Nephron progenitor cell (in vitro differentiated cells): ENCODE measurements at regions not wholly inside any gene's neighbourhood (a gene's known extent, or its start where the extent isn't known, plus 50 kb on each side); places are given as distances from the start of the nearest gene placed in this dataset.

ENCODE experiments used
- DNase-seq: peaks from one replicate; pipeline ENCODE4 v3.0.0; 2021
- H3K27ac Mint-ChIP-seq: 2 replicates; pipeline ENCODE4 v1.8.0; 2021; ENCODE audit warnings: mild to moderate bottlenecking, moderate library complexity, mixed read lengths
- H3K27me3 Mint-ChIP-seq: 2 replicates; pipeline ENCODE4 v1.8.0; 2021; ENCODE audit warnings: mild to moderate bottlenecking, low read depth, mixed read lengths; ENCODE audit not compliant: poor library complexity
- H3K36me3 Mint-ChIP-seq: 2 replicates; pipeline ENCODE4 v1.8.0; 2021; ENCODE audit warnings: low read depth, mixed read lengths
- H3K4me1 Mint-ChIP-seq: 2 replicates; pipeline ENCODE4 v1.8.0; 2021; ENCODE audit warnings: mixed read lengths
- H3K4me3 Mint-ChIP-seq: 2 replicates; pipeline ENCODE4 v1.8.0; 2021; ENCODE audit warnings: mild to moderate bottlenecking, moderate library complexity, mixed read lengths
- H3K9me3 Mint-ChIP-seq: 2 replicates; pipeline ENCODE4 v1.8.0; 2021; ENCODE audit warnings: mild to moderate bottlenecking, moderate library complexity, mixed read lengths
- CTCF ChIP-seq: fragments of 200-600 bp; sonication (generic); IDR thresholded peaks from 2 replicates; pipeline ENCODE4 v1.5.0; 2021; ENCODE audit warnings: antibody characterized with exemption

DNA sequence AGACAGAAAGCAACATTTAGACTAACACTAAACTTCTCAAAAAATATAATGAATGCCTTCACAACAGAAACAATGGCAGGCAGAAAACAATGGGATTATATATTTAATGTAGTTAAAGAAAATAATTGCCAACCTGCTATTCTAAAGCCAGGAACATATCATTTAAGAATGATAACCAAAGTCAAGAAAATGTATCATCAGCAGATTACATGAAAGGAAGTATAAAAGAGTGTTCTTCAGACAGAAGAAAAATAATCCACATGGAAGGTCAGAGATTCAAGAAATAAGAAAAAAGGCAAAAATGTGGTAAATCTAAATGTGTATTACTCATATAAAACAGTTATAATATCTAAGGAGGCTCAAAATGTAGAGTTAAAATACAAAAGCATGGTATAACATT lies 98.1 kb downstream of the CYP26A1 start:
- peaks cover 5% of the 10 kb centered on the region for H3K27me3 Mint-ChIP-seq
- no peak overlapping the region for H3K27ac Mint-ChIP-seq
- peaks cover 46% of the 10 kb centered on the region for H3K9me3 Mint-ChIP-seq
- peaks cover 31% of the 10 kb centered on the region for H3K4me1 Mint-ChIP-seq
- H3K4me3 Mint-ChIP-seq: no peak overlapping the region
- TF ChIP-seq CTCF: no peak
- H3K36me3 Mint-ChIP-seq: peaks cover 36% of the 10 kb centered on the region
- DNase-seq: no peak

- peaks cover 27% of the 10 kb centered on the region for H3K36me3 Mint-ChIP-seq
- peak overlapping the region; percentile 60 for H3K4me3 Mint-ChIP-seq
- no peak for TF ChIP-seq CTCF
- no peak for DNase-seq
- peaks cover 5% of the 10 kb centered on the region for H3K27me3 Mint-ChIP-seq
- H3K9me3 Mint-ChIP-seq: peaks cover 37% of the 10 kb centered on the region
- H3K27ac Mint-ChIP-seq: peak overlapping the region; percentile 91
- peaks cover 50% of the 10 kb centered on the region for H3K4me1 Mint-ChIP-seq
These were observed 100.5 kb downstream of the CYP26A1 start for GRCh38 chr10:93173967-93174845.

GRCh38 chr10:93175490-93175889 lies 101.8 kb downstream of the CYP26A1 start:
- Mint-ChIP-seq H3K27me3 (peaks cover 2% of the 10 kb centered on the region), H3K4me3 (peak overlapping the region; percentile 28)

DNA sequence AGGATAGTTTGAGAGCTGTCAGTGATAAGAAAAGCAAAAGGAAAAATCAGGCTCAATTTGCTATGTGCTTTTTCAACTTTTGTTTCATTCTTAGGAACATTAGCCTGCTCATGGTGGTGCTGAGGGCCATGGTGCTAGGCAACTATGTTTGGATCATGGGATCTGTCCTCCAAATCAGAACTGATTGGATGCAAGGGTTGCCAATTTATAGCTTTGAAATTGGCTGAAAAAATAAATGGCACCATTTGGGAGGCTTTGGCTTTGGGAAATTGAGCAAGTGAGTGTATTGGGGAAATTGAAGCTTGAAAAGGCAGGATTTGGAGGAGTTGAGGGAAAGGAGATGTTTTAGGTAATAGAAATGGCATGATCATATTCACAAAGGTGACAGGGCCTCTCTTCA lies 103.8 kb downstream of the CYP26A1 start:
- Mint-ChIP-seq H3K27ac (no peak overlapping the region), H3K4me1 (peaks cover 69% of the 10 kb centered on the region), H3K4me3 (no peak overlapping the region), H3K27me3 (peaks cover 2% of the 10 kb centered on the region), H3K36me3 (peaks cover under 1% of the 10 kb centered on the region), H3K9me3 (peaks cover 4% of the 10 kb centered on the region)
- no peak for TF ChIP-seq CTCF
- no peak for DNase-seq

More at GRCh38 chr10:93175490-93175889, 101.8 kb downstream of the CYP26A1 start:
- Mint-ChIP-seq H3K9me3 (peaks cover 25% of the 10 kb centered on the region), H3K27ac (peak overlapping the region; percentile 91), H3K36me3 (peaks cover 18% of the 10 kb centered on the region), H3K4me1 (peaks cover 59% of the 10 kb centered on the region)
- DNase-seq: peak; percentile 21
- TF ChIP-seq CTCF: no peak

DNA sequence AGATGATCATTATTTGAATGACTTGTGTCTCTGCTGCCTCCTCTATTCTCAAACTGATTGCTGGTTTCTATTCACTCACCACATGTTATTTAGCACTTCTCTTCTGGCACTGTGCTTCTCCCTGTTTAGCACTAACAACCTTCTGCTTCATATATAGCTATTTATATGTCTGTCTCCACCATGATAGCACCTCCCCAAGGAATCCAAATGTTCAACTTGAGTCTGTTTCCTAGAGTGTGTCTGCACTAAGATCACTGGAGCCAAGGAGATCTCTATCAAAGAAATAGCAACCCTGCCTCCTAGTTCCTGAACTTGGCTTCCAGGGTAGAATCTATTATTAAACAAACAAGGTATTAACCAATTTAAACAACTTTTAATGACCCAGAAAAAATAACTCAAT lies 104.5 kb downstream of the CYP26A1 start:
- TF ChIP-seq CTCF: no peak
- H3K27me3 Mint-ChIP-seq: peaks cover 2% of the 10 kb centered on the region
- H3K4me3 Mint-ChIP-seq: no peak overlapping the region
- H3K36me3 Mint-ChIP-seq: no peaks in the 10 kb centered on the region
- no peak overlapping the region for H3K27ac Mint-ChIP-seq
- peaks cover 3% of the 10 kb centered on the region for H3K9me3 Mint-ChIP-seq
- H3K4me1 Mint-ChIP-seq: peaks cover 69% of the 10 kb centered on the region
- DNase-seq: no peak

GRCh38 chr10:93180482-93180931 lies 106.8 kb downstream of the CYP26A1 start:
- Mint-ChIP-seq H3K27me3 (no peaks in the 10 kb centered on the region), H3K9me3 (peaks cover 15% of the 10 kb centered on the region), H3K4me3 (no peak overlapping the region), H3K36me3 (peaks cover 7% of the 10 kb centered on the region), H3K27ac (peak overlapping the region; percentile 23), H3K4me1 (peaks cover 47% of the 10 kb centered on the region)
- DNase-seq: no peak
- no peak for TF ChIP-seq CTCF
